ENCODE measurements at regions not wholly inside any gene's neighbourhood (a gene's known extent, or its start where the extent isn't known, plus 50 kb on each side); places are given as distances from the start of the nearest gene placed in this dataset.

GRCh38 chr20:48469026-48469425, 358.8 kb downstream of the PREX1 start:
- DNase-seq (ENCODE audit: insufficient read length, low spot score, missing footprints), result no peak
- Histone ChIP-seq H3K9me3 (ENCODE audit: low read depth, low read length) (no peaks in the 10 kb centered on the region), H3K4me2 (ENCODE audit: insufficient read depth, low read length) (no peak overlapping the region), H4K20me1 (ENCODE audit: insufficient read depth, low read length) (no peaks in the 10 kb centered on the region), H3K79me2 (ENCODE audit: insufficient read depth, low read length) (no peaks in the 10 kb centered on the region), H3K4me3 (ENCODE audit: insufficient read depth, low read length) (no peak overlapping the region), H3K4me1 (ENCODE audit: insufficient read depth, low read length) (peaks cover 4% of the 10 kb centered on the region), H3K36me3 (ENCODE audit: insufficient read depth, low read length) (no peaks in the 10 kb centered on the region), H2AFZ (ENCODE audit: low read length) (no peak overlapping the region), H3K27ac (ENCODE audit: low read depth, low read length) (no peak overlapping the region), H3K27me3 (ENCODE audit: insufficient read depth, low read length) (no peaks in the 10 kb centered on the region)
- TF ChIP-seq CTCF (IDR thresholded peaks at IDR 0.05; ENCODE audit: extremely low read depth, low read depth, low read length), result no peak

GRCh38 chr20:48468571-48468970, 359.2 kb downstream of the PREX1 start:
- DNase-seq (ENCODE audit: insufficient read length, low spot score, missing footprints), result no peak
- H3K36me3 ChIP-seq (ENCODE audit: insufficient read depth, low read length), result no peaks in the 10 kb centered on the region
- no peaks in the 10 kb centered on the region for H3K9me3 ChIP-seq (ENCODE audit: low read depth, low read length)
- H3K27ac ChIP-seq (ENCODE audit: low read depth, low read length), result no peak overlapping the region
- H3K4me2 ChIP-seq (ENCODE audit: insufficient read depth, low read length), result no peak overlapping the region
- no peaks in the 10 kb centered on the region for H3K27me3 ChIP-seq (ENCODE audit: insufficient read depth, low read length)
- no peak overlapping the region for H2AFZ ChIP-seq (ENCODE audit: low read length)
- H3K4me3 ChIP-seq (ENCODE audit: insufficient read depth, low read length), result no peak overlapping the region
- no peak for TF ChIP-seq CTCF (IDR thresholded peaks at IDR 0.05; ENCODE audit: extremely low read depth, low read depth, low read length)
- H3K4me1 ChIP-seq (ENCODE audit: insufficient read depth, low read length), result peaks cover 8% of the 10 kb centered on the region
- H4K20me1 ChIP-seq (ENCODE audit: insufficient read depth, low read length), result no peaks in the 10 kb centered on the region
- H3K79me2 ChIP-seq (ENCODE audit: insufficient read depth, low read length), result no peaks in the 10 kb centered on the region

GRCh38 chr20:48467622-48468021, 360.2 kb downstream of the PREX1 start:
- H3K9me3 ChIP-seq (ENCODE audit: low read depth, low read length), result no peaks in the 10 kb centered on the region
- no peaks in the 10 kb centered on the region for H3K79me2 ChIP-seq (ENCODE audit: insufficient read depth, low read length)
- no peak overlapping the region for H3K4me3 ChIP-seq (ENCODE audit: insufficient read depth, low read length)
- H3K27me3 ChIP-seq (ENCODE audit: insufficient read depth, low read length), result no peaks in the 10 kb centered on the region
- H3K4me1 ChIP-seq (ENCODE audit: insufficient read depth, low read length), result peaks cover 12% of the 10 kb centered on the region
- no peak overlapping the region for H2AFZ ChIP-seq (ENCODE audit: low read length)
- no peaks in the 10 kb centered on the region for H4K20me1 ChIP-seq (ENCODE audit: insufficient read depth, low read length)
- no peak overlapping the region for H3K4me2 ChIP-seq (ENCODE audit: insufficient read depth, low read length)
- no peak overlapping the region for H3K27ac ChIP-seq (ENCODE audit: low read depth, low read length)
- DNase-seq (ENCODE audit: insufficient read length, low spot score, missing footprints), result no peak
- H3K36me3 ChIP-seq (ENCODE audit: insufficient read depth, low read length), result no peaks in the 10 kb centered on the region
- TF ChIP-seq CTCF (IDR thresholded peaks at IDR 0.05; ENCODE audit: extremely low read depth, low read depth, low read length), result no peak

GRCh38 chr20:48465271-48465670, 362.5 kb downstream of the PREX1 start:
- no peak for DNase-seq (ENCODE audit: insufficient read length, low spot score, missing footprints)
- TF ChIP-seq CTCF (IDR thresholded peaks at IDR 0.05; ENCODE audit: extremely low read depth, low read depth, low read length), result no peak
- no peaks in the 10 kb centered on the region for H3K27me3 ChIP-seq (ENCODE audit: insufficient read depth, low read length)
- H3K9me3 ChIP-seq (ENCODE audit: low read depth, low read length), result no peaks in the 10 kb centered on the region
- no peak overlapping the region for H3K27ac ChIP-seq (ENCODE audit: low read depth, low read length)
- no peak overlapping the region for H2AFZ ChIP-seq (ENCODE audit: low read length)
- no peak overlapping the region for H3K4me3 ChIP-seq (ENCODE audit: insufficient read depth, low read length)
- peaks cover 12% of the 10 kb centered on the region for H3K4me1 ChIP-seq (ENCODE audit: insufficient read depth, low read length)
- H3K79me2 ChIP-seq (ENCODE audit: insufficient read depth, low read length), result no peaks in the 10 kb centered on the region
- H3K36me3 ChIP-seq (ENCODE audit: insufficient read depth, low read length), result no peaks in the 10 kb centered on the region
- no peaks in the 10 kb centered on the region for H4K20me1 ChIP-seq (ENCODE audit: insufficient read depth, low read length)
- no peak overlapping the region for H3K4me2 ChIP-seq (ENCODE audit: insufficient read depth, low read length)

All from osteoblast (primary cell).